MG63 (cell line): ENCODE measurements at regions not wholly inside any gene's neighbourhood (a gene's known extent, or its start where the extent isn't known, plus 50 kb on each side); places are given as distances from the start of the nearest gene placed in this dataset.

ENCODE experiments used
- DNase-seq: peaks from one replicate; pipeline ENCODE4 v3.0.0-alpha.2; 2020
- H3K27me3 ChIP-seq: fragments of 250-450 bp; sonication (Bioruptor Pico); 2 replicates; pipeline ENCODE4 v1.5.1; 2020; ENCODE audit warnings: mild to moderate bottlenecking, moderate library complexity
- H3K36me3 ChIP-seq: fragments of 250-450 bp; sonication (Bioruptor Pico); 2 replicates; pipeline ENCODE4 v1.5.1; 2020; ENCODE audit warnings: mild to moderate bottlenecking, moderate library complexity
- H3K4me3 ChIP-seq: fragments of 250-450 bp; sonication (Bioruptor Pico); 2 replicates; pipeline ENCODE4 v1.5.1; 2020; ENCODE audit warnings: mild to moderate bottlenecking, moderate library complexity
- H3K9me3 ChIP-seq: fragments of 250-450 bp; sonication (Bioruptor Pico); 2 replicates; pipeline ENCODE4 v1.5.1; 2020; ENCODE audit warnings: mild to moderate bottlenecking, moderate library complexity

DNA sequence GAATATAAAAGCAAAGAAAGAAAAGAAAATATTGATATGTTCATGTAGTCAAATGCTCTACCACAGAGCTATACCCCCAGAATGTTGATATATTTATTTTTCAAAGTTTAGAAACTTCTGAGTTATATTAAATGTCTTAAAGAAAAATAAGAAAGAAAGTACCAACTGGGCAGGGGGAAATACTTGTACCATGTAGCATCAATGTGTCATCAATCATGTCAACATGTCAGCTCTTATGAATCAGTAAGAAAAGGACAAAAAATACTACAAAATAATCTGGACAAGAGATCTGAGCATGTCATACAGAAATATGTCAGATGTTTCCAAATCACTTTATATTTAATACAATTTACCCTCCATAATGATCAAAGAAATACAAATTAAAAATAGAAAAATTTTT is 595.1 kb upstream of the ATP2B1 start:
- no peaks in the 10 kb centered on the region for H3K9me3 ChIP-seq
- no peaks in the 10 kb centered on the region for H3K36me3 ChIP-seq
- no peak for DNase-seq
- H3K27me3 ChIP-seq = no peaks in the 10 kb centered on the region
- no peak overlapping the region for H3K4me3 ChIP-seq

DNA sequence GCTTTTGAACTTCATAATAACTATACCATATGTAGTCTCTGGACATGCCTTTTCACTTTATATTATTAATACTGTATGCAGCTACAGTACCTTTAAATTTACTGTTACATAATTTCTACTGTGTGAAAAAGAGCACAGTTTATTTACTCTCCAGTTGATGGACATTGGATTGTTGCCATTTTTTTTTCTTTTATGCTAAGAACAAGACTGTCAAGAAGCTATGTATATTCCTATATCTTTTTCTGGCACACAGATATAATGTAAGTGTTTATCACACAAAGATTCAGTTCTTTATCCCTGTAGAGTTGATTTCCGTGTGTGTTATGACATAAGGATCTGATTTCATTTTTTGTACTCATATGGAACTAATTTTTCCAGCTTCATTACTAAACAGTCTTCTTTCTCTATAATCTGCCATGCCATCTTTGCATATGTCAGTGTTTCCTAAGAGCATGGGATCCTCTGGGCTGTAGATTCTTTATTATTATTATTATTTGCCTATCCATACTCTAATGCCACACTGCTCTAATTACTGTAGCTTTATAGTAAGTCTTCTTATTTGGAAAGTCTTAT is 593.0 kb upstream of the ATP2B1 start:
- Histone ChIP-seq H3K36me3 (no peaks in the 10 kb centered on the region), H3K9me3 (no peaks in the 10 kb centered on the region), H3K4me3 (no peak overlapping the region), H3K27me3 (no peaks in the 10 kb centered on the region)
- no peak for DNase-seq

DNA sequence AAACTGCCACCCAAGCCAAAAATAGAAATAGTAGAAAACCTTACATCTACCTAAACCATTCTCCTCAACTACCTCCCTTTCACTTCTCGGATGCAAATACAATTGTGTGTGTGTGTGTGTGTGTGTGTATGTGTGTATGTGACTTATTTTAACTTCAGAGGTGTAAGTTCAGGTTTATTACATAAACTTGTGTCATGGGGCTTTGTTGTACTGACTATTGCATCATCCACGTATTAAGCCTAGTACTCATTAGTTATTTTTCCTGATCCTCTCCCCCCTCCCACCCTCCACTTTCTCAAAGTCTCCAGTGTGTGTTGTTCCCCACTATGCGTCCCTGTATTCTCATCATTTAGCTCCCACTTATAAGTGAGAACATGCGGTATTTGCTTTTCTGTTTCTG is 592.5 kb upstream of the ATP2B1 start:
- Histone ChIP-seq H3K9me3 (no peaks in the 10 kb centered on the region), H3K4me3 (no peak overlapping the region), H3K36me3 (no peaks in the 10 kb centered on the region), H3K27me3 (no peaks in the 10 kb centered on the region)
- DNase-seq = no peak

DNA sequence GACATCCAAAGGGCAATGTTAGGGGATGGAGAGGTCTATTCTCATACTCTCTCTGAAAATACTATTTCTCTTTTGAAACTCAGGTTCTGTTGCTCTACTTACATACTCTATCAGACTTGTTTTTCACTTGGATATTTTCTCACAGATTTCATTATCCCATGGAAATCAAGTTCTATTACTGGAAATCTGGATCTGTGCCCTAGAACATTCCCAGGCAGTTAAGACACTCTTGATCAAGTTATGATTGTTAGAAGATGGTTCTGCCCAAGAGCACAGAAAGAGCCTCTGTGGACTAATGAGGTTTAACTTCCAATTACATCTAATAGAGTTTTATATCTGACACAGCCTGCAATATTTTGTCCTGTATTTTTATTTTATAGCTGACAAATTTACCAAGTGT is 591.0 kb upstream of the ATP2B1 start:
- DNase-seq = no peak
- Histone ChIP-seq H3K9me3 (no peaks in the 10 kb centered on the region), H3K36me3 (no peaks in the 10 kb centered on the region), H3K4me3 (no peak overlapping the region), H3K27me3 (no peaks in the 10 kb centered on the region)

DNA sequence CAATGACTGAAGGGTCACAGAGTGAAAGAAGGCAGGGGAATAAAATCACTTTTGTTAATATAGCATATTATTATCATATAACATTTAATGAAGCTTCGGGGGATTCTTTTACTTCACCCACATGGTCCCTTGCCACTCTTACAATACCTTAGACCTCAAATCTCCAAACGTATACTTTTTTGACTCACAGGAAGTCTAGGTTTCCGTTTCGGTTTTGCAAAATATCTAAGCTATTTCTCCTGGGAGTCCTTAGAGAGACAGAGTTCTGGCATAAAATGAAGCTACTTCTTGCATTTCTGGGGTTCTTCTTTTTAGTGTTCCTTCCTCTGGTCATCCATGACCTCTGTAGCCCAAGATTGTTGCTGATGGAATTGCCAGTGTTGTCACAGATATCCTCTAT is 590.5 kb upstream of the ATP2B1 start:
- H3K36me3 ChIP-seq = no peaks in the 10 kb centered on the region
- no peak for DNase-seq
- no peak overlapping the region for H3K4me3 ChIP-seq
- H3K27me3 ChIP-seq = no peaks in the 10 kb centered on the region
- H3K9me3 ChIP-seq = no peaks in the 10 kb centered on the region

DNA sequence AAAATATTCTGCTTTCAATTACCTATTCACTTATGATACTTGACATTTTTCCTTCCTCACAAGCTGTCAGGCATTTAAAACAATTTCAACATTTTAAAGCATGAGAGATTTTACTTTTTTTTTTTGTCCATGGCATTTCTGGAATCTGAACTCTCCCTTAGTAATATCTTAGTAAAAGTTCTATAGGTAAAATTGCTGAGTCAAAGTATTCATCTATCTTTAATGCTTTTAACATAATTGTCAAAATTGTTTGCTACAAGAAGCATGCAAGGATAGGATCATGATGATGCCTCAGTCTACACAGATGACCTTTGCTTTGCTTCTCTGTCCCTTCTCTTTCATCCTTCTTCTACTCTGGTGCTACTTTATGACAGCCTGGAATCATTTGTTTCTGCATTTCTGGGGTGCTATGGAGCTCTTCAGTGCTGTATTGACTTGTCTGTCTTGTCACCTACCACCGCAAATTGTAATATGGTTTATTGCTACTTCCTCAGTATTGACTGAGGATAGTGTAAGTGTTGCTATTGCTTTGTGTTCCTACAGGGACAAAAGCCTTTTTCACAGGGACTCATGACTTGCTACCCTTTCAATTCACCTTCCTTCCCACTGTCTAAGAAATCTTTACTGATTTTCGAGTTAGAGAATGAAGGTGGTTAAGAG is 589.8 kb upstream of the ATP2B1 start:
- no peaks in the 10 kb centered on the region for H3K36me3 ChIP-seq
- DNase-seq = no peak
- H3K9me3 ChIP-seq = no peaks in the 10 kb centered on the region
- H3K27me3 ChIP-seq = no peaks in the 10 kb centered on the region
- H3K4me3 ChIP-seq = no peak overlapping the region

DNA sequence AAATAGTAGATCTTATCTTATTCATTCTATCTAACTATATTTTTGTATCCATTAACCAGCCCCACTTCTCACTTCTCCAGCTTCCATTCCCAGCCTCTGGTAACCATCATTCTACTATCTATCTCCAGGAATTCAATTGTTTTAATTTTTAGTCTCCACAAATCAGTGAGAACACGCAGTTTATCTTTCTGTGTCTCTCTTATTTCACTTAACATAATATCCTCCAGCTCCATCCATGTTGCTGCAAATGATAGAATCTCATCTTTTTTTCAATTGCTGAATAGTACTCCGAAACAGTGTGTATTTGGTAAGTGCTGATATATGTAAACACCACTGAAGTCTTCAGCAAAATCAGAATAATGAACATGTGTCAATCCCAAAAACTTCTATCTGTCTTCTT is 587.2 kb upstream of the ATP2B1 start:
- no peaks in the 10 kb centered on the region for H3K27me3 ChIP-seq
- no peak overlapping the region for H3K4me3 ChIP-seq
- no peaks in the 10 kb centered on the region for H3K9me3 ChIP-seq
- H3K36me3 ChIP-seq = no peaks in the 10 kb centered on the region
- DNase-seq = no peak

DNA sequence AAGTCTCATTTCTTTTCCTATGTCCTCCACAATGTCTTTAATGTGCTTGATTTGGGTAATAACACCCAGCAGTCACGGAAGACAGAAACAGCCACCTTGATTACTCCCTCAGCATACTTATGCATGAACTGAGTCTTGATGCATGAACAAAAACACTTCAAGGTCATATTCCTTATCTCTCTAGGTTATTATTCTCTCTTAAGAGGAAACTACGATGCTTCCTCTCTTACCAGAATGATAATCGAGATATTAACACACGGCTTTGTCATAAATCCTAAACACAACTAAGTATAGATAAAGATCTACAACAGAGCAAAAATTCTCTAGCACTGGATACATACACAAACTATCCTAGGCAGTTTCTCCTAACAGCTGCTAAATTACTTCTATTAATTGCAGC is 583.5 kb upstream of the ATP2B1 start:
- Histone ChIP-seq H3K36me3 (no peaks in the 10 kb centered on the region), H3K9me3 (no peaks in the 10 kb centered on the region; the same call in 1 of the 2 replicates), H3K27me3 (no peaks in the 10 kb centered on the region), H3K4me3 (no peak overlapping the region)
- no peak for DNase-seq

DNA sequence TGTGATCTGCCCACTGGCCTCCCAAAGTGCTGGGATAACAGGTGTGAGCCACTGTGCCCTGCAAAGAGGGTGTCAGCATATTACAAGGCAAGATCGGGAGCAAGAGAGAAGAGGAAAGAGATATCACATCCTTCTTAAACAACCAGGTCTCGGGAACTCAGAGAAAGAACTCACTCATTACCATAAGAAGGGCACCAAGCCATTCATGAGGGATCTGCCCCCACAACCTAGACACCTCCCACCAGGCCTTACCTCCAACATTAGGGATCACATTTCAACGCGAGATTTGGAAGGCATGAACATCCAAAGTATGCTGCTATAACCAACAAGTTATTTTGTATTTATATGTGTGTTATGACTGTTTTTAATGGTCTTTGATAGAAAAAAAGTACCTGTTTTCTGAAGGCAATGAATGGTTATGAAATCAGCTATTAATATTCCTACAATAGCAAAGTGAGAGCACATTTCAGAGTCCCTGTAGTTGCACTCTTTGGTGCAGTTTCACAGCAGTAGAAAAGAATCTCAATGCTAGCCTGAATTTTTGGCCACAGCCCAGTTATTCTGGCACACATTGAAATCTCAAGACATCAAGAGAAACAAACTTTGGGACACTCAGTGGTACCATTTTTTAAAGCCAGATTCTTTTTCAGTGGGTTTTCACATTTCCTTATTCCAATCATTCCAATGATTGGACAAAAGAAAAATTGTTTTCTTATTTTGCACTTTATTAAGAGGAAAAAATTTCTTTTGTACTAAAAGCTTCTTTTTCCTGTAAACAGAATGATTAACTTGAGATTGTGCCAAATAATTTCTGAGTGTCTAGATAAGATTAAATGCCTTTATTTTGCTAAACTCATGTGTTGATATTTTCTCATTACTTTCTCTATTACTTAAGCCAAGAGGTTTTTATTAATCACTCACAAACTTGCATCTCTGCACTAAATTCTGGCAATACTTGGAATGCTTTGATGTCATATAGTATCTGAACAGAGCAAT is 582.6 kb upstream of the ATP2B1 start:
- no peak for DNase-seq
- Histone ChIP-seq H3K9me3 (no peaks in the 10 kb centered on the region; the same call in 1 of the 2 replicates), H3K36me3 (no peaks in the 10 kb centered on the region), H3K4me3 (no peak overlapping the region), H3K27me3 (no peaks in the 10 kb centered on the region)

DNA sequence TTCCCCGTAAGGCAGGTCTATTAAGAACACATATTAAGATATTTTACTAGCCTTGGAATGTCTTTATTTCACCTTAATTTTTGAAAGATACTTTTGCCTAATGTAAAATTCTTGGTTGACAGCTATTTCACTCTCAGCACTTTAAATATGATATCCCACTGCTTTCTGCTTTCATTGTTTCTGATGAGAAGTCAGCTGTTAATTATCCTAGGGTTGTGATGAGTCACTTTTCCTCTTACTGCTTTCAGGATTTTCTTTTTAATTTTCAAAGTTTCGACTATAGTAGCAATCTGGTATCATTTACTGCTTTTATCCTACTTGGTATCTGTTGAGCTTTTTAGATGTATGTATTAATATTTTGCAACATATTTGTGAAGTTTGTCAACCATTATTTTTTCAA is 578.9 kb upstream of the ATP2B1 start:
- no peak for DNase-seq
- no peaks in the 10 kb centered on the region for H3K36me3 ChIP-seq
- H3K27me3 ChIP-seq = no peaks in the 10 kb centered on the region
- no peaks in the 10 kb centered on the region; the same call in 1 of the 2 replicates for H3K9me3 ChIP-seq
- H3K4me3 ChIP-seq = no peak overlapping the region

DNA sequence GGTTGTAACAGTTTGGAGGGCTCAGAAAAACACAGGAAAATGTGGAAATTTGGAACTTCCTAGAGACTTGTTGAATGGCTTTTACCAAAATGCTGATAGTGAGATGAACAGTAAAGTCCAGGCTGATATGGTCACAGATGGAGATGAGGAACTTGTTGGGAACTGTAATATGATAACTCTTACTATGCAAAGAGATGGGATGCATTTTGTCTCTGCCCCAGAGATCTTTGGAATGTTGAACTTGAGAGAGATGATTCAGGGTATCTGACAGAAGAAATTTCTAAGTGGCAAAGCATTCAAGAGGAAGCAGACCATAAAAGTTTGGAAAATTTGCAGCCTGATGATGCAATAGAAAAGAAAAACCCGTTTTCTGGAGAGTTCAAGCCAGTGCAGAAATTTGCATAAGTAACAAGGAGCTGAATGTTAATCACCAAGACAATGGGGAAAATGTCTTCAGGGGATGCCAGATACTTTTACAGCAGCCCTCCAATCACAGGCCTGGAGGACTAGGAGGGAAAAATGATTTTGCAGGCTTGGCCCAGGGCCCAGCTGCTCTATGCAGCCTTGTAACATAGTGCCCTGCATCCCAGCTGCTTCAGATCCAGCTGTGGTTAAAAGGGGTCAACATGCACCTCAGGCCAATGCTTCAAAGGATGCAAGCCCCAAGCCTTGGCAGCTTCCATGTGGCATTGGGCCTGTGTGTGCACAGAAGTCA is 572.7 kb upstream of the ATP2B1 start:
- Histone ChIP-seq H3K4me3 (no peak overlapping the region), H3K27me3 (no peaks in the 10 kb centered on the region), H3K9me3 (0 out of 2 replicates have a peak, but pooled peaks cover 3% of the 10 kb centered on the region), H3K36me3 (no peaks in the 10 kb centered on the region)
- no peak for DNase-seq

DNA sequence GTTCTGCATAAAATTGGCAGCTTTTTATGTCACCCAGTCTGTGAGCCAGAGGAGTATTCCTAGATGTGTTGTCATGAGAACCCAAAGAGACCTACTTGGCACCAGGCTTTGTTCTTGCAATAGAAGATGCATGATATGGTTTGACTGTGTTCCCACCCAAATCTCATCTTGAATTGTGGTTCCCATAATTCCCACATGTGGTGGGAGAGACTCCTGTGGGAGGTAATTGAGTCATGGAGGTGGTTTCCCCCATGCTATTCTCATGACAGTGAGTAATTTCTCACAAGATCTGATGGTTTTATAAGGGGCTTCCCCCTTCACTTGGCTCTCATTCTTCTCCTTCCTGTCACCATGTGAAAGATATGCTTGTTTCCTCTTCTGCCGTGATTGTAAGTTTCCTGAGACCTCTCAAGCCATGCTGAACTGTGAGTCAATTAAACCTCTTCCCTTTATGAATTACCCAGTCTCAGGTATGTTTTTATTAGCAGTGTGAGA is 572.0 kb upstream of the ATP2B1 start:
- DNase-seq = no peak
- Histone ChIP-seq H3K27me3 (no peaks in the 10 kb centered on the region), H3K9me3 (0 out of 2 replicates have a peak, but pooled peaks cover 3% of the 10 kb centered on the region), H3K36me3 (no peaks in the 10 kb centered on the region), H3K4me3 (no peak overlapping the region)

DNA sequence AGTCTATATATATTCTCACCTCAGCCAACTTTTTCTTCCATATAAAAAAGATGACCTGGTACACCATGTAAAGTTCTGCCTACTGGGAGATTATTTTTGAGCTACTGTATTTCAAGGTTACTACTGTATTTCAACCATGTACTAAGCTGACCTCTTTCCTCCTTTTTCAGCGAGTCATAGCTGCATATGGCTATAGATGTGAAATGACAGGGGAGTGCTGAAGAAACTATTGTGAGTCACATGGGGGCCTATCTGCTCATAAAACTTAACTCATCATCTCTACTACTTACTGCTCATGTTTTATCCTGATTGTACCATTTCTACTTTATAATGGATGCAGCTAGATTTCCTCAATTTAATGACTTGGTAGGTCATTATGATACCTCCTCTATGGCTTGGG is 571.4 kb upstream of the ATP2B1 start:
- Histone ChIP-seq H3K36me3 (no peaks in the 10 kb centered on the region), H3K27me3 (no peaks in the 10 kb centered on the region), H3K4me3 (no peak overlapping the region), H3K9me3 (0 out of 2 replicates have a peak, but pooled peaks cover 3% of the 10 kb centered on the region)
- DNase-seq = no peak

DNA sequence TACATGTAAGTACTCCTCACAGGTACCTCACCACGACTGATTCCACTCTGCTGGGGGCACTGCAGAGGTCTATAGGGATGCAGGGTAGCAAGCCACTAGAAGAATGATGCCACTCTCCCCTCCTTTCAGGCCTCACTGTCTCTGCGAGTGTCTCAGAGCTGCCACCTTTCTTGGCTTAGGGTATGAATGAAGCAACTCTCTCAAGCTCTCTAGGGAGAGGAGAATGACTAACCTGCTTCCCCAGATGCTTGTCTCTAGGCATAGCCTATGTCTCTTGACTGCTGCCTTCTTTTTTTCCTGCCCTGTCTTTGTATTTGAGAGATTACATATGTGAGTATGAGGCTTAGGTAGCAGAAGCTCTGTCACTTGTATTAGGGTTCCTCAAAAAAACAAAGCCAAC is 566.5 kb upstream of the ATP2B1 start:
- H3K4me3 ChIP-seq = no peak overlapping the region
- H3K9me3 ChIP-seq = no peaks in the 10 kb centered on the region
- no peak for DNase-seq
- no peaks in the 10 kb centered on the region for H3K36me3 ChIP-seq
- no peaks in the 10 kb centered on the region for H3K27me3 ChIP-seq

DNA sequence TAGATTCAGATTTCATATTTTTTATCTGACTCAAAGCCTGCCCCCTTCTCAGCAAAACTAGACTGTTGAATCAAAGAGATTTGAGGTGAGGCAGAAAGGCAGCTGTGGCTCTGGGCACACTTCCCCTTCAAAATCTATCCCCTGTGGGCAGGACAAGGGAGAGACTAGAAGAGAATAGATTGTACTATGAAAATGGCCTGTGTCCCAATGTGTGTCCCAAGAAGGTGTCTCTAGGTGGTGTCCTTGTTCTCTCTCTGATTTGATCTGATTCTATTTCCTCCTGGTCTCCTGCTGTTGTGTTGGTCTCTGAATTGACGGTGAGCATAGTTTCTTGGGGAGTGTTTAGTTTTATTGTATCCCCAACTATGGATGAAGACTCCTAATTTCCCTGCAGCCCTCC is 565.8 kb upstream of the ATP2B1 start:
- no peak for DNase-seq
- H3K27me3 ChIP-seq = no peaks in the 10 kb centered on the region
- no peaks in the 10 kb centered on the region for H3K9me3 ChIP-seq
- H3K4me3 ChIP-seq = no peak overlapping the region
- H3K36me3 ChIP-seq = no peaks in the 10 kb centered on the region

DNA sequence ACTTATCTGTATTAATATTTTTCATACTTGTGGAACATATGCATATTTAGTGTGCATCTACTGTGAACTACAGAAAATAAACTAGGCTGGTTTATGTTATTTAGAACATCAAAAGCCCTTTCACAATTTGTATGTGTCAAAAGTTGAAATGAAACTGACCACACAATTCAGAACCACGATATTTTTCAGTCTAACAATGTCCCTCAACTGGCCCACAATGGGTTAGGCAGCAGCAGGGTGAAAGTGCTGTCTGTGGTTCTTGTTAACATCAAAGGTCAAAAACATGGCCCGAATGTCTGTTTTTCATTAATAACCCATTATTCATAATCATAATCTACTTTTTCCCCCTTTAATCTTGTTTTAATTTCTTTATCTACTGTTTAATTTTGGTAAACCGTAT is 559.9 kb upstream of the ATP2B1 start:
- Histone ChIP-seq H3K27me3 (no peaks in the 10 kb centered on the region), H3K4me3 (no peak overlapping the region), H3K9me3 (no peaks in the 10 kb centered on the region), H3K36me3 (no peaks in the 10 kb centered on the region)
- DNase-seq = no peak

DNA sequence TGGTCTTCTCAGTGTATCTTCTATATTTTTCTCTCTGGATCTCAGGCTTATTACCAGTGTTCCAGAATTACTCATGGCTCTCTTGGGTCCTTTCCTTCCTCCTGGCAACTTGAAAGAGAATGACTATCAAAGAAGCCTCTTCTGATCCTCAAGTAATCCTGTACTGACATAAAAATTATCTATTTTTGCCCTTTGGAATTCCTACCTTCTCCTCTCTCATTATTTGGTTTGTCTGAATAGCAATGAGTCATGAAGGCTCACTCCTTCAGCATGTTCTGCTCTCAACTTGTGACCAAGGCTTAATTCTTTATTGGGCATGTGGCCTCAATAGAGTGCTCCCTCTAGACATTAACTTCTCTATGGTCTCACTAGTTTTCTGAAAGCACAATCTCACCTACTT is 553.6 kb upstream of the ATP2B1 start:
- no peak overlapping the region for H3K4me3 ChIP-seq
- no peaks in the 10 kb centered on the region for H3K36me3 ChIP-seq
- no peaks in the 10 kb centered on the region for H3K9me3 ChIP-seq
- DNase-seq = no peak
- no peaks in the 10 kb centered on the region for H3K27me3 ChIP-seq
